H1 (cell line): ENCODE measurements at regions not wholly inside any gene's neighbourhood (a gene's known extent, or its start where the extent isn't known, plus 50 kb on each side); places are given as distances from the start of the nearest gene placed in this dataset.

Experiments used
- CTCF ChIA-PET: fragments of 300-600 bp; sonication (Branson Sonifier 250); formaldehyde crosslinking; loops from one replicate; lab custom pipeline; 2021; ENCODE audit not compliant: partially characterized antibody; lab: Charles Lee
- POLR2A ChIA-PET: fragments of 300-600 bp; sonication (Branson Sonifier 250); formaldehyde crosslinking; loops from one replicate; lab custom pipeline; 2021; ENCODE audit warnings: inconsistent platforms; ENCODE audit not compliant: partially characterized antibody; lab: Charles Lee
- DNase-seq, 2 experiments: peaks; one replicate each; pipeline versions ENCODE4 v3.0.0 to v3.0.0-alpha.2; 2010 to 2022; ENCODE audit warnings: low spot score in 2 of 2, low read depth in 1 of 2, mixed read lengths in 1 of 2
- FAIRE-seq: peaks from 2 replicates; lab custom pipeline; 2011; peaks lifted over from hg19 to GRCh38; lab: Jason Lieb, UNC
- H2AFZ ChIP-seq: 2 replicates; pipeline ENCODE4 v1.8.1; 2012; ENCODE audit warnings: low read length, inconsistent platforms
- H2AK5ac ChIP-seq: 2 replicates; pipeline ENCODE4 v1.6.1; 2013; ENCODE audit warnings: low read depth, low read length
- H2BK120ac ChIP-seq: replicated peaks from 2 replicates; pipeline ENCODE3; 2013; ENCODE audit warnings: low read depth, low read length, inconsistent platforms
- H2BK12ac ChIP-seq: 2 replicates; pipeline ENCODE4 v1.6.1; 2013; ENCODE audit warnings: low read depth, low read length
- H2BK15ac ChIP-seq: 2 replicates; pipeline ENCODE4 v1.6.1; 2013; ENCODE audit warnings: low read length
- H2BK20ac ChIP-seq: 2 replicates; pipeline ENCODE4 v1.6.1; 2013; ENCODE audit warnings: low read length
- H2BK5ac ChIP-seq: 2 replicates; pipeline ENCODE4 v1.6.1; 2013; ENCODE audit warnings: low read depth, low read length
- H3K14ac ChIP-seq: 2 replicates; pipeline ENCODE4 v1.6.1; 2013; ENCODE audit warnings: inconsistent platforms; ENCODE audit not compliant: insufficient read length
- H3K18ac ChIP-seq: 2 replicates; pipeline ENCODE4 v1.6.1; 2013; ENCODE audit warnings: low read length; ENCODE audit errors: extremely low read depth
- H3K23ac ChIP-seq: 2 replicates; pipeline ENCODE4 v1.6.1; 2013; ENCODE audit warnings: inconsistent platforms; ENCODE audit not compliant: insufficient read length
- H3K23me2 ChIP-seq: 2 replicates; pipeline ENCODE4 v1.6.1; 2013; ENCODE audit warnings: low read depth, low read length
- H3K27ac ChIP-seq: 2 replicates; pipeline ENCODE4 v1.6.1; 2011; ENCODE audit warnings: low read depth, low read length, inconsistent platforms
- H3K27me3 ChIP-seq, 4 experiments: replicated peaks in 1 of 4; 1 replicate in 1 of 4; 2 replicates in 3 of 4; pipeline versions ENCODE4 v1.6.1 to v1.8.1; 2011 to 2013; ENCODE audit warnings: low read length in 3 of 4, mild to moderate bottlenecking in 3 of 4, inconsistent platforms in 2 of 4, mixed read lengths in 2 of 4, moderate library complexity in 1 of 4; ENCODE audit not compliant: control insufficient read depth in 3 of 4, insufficient read depth in 3 of 4; ENCODE audit errors: extremely low read depth in 1 of 4
- H3K36me3 ChIP-seq, 4 experiments: 2 replicates each; pipeline versions ENCODE4 v1.6.1 to v1.8.1; 2011 to 2013; ENCODE audit warnings: mild to moderate bottlenecking in 4 of 4, low read length in 3 of 4, moderate library complexity in 2 of 4, control low read depth in 1 of 4, inconsistent platforms in 1 of 4; ENCODE audit not compliant: insufficient read depth in 4 of 4, control insufficient read depth in 2 of 4
- H3K4ac ChIP-seq: replicated peaks from 2 replicates; pipeline ENCODE3; 2013; ENCODE audit warnings: low read length, low read depth, mixed read lengths, inconsistent platforms; ENCODE audit not compliant: insufficient read length
- H3K4me1 ChIP-seq, 4 experiments: replicated peaks in 1 of 4; 1 replicate in 1 of 4; 2 replicates in 3 of 4; pipeline versions ENCODE4 v1.6.1 to v1.8.1; 2011 to 2013; ENCODE audit warnings: low read length in 3 of 4, inconsistent platforms in 2 of 4, mixed read lengths in 1 of 4; ENCODE audit not compliant: insufficient read depth in 4 of 4, control insufficient read depth in 3 of 4
- H3K4me2 ChIP-seq, 2 experiments: 2 replicates each; pipeline versions ENCODE4 v1.6.1 to v1.8.1; 2011 to 2013; ENCODE audit warnings: low read depth in 2 of 2, low read length in 2 of 2, control low read depth in 1 of 2, inconsistent platforms in 1 of 2, mild to moderate bottlenecking in 1 of 2; ENCODE audit not compliant: insufficient read depth in 1 of 2
- H3K4me3 ChIP-seq, 4 experiments: fragments of 200-600, 300-600 bp in 1 of 4; sonication (generic), shearing (Covaris generic), sonication (Bioruptor Twin) in 1 of 4; 2 replicates each; pipeline versions ENCODE4 v1.5.1 to v1.8.1; 2011 to 2016; ENCODE audit warnings: low read length in 4 of 4, low read depth in 3 of 4, control low read depth in 2 of 4, inconsistent platforms in 2 of 4, mild to moderate bottlenecking in 2 of 4, mixed read lengths in 1 of 4, moderate library complexity in 1 of 4; ENCODE audit not compliant: insufficient read depth in 2 of 4; ENCODE audit errors: extremely low read depth in 1 of 4
- H3K56ac ChIP-seq: replicated peaks from 2 replicates; pipeline ENCODE3; 2013; ENCODE audit warnings: low read depth, mild to moderate bottlenecking, mixed read lengths, low read length, inconsistent platforms; ENCODE audit not compliant: insufficient read length
- H3K79me1 ChIP-seq: 2 replicates; pipeline ENCODE4 v1.6.1; 2013; ENCODE audit warnings: low read depth, low read length, control low read depth
- H3K79me2 ChIP-seq, 2 experiments: 2 replicates each; pipeline versions ENCODE4 v1.6.1 to v1.8.1; 2012 to 2013; ENCODE audit warnings: low read length in 2 of 2, mild to moderate bottlenecking in 2 of 2, inconsistent platforms in 1 of 2; ENCODE audit not compliant: insufficient read depth in 2 of 2, control insufficient read depth in 1 of 2
- H3K9ac ChIP-seq, 4 experiments: replicated peaks in 1 of 4; 1 replicate in 1 of 4; 2 replicates in 3 of 4; pipeline versions ENCODE4 v1.6.1 to v1.8.1; 2011 to 2013; ENCODE audit warnings: low read depth in 3 of 4, low read length in 3 of 4, control low read depth in 2 of 4, mild to moderate bottlenecking in 2 of 4, moderate library complexity in 2 of 4, inconsistent platforms in 1 of 4; ENCODE audit errors: extremely low read depth in 1 of 4
- H3K9me3 ChIP-seq, 2 experiments: 2 replicates each; pipeline versions ENCODE4 v1.6.1 to v1.8.1; 2012 to 2013; ENCODE audit warnings: mild to moderate bottlenecking in 2 of 2, moderate library complexity in 2 of 2, control low read depth in 1 of 2, inconsistent platforms in 1 of 2, low read depth in 1 of 2, low read length in 1 of 2, mixed read lengths in 1 of 2; ENCODE audit not compliant: insufficient read depth in 2 of 2
- H4K20me1 ChIP-seq, 2 experiments: replicated peaks in 1 of 2; 2 replicates each; pipeline versions ENCODE3 to v1.8.1; 2011 to 2013; ENCODE audit warnings: inconsistent platforms in 2 of 2, low read length in 2 of 2, mild to moderate bottlenecking in 1 of 2; ENCODE audit not compliant: insufficient read depth in 2 of 2, control insufficient read depth in 1 of 2
- H4K5ac ChIP-seq: 2 replicates; pipeline ENCODE4 v1.6.1; 2013; ENCODE audit warnings: low read length, low read depth, mixed read lengths, inconsistent platforms; ENCODE audit not compliant: insufficient read length
- H4K8ac ChIP-seq: 2 replicates; pipeline ENCODE4 v1.8.0; 2013; ENCODE audit warnings: mild to moderate bottlenecking, moderate library complexity, low read length, inconsistent platforms; ENCODE audit not compliant: insufficient read depth; ENCODE audit errors: extremely low read depth
- H4K91ac ChIP-seq: replicated peaks from 2 replicates; pipeline ENCODE3; 2013; ENCODE audit warnings: low read length, mixed read lengths, inconsistent platforms; ENCODE audit not compliant: insufficient read length
- CEBPB ChIP-seq: IDR thresholded peaks from 2 replicates; pipeline ENCODE4 v1.6.1; 2012; ENCODE audit warnings: low read depth, low read length
- CTBP2 ChIP-seq: IDR thresholded peaks from 2 replicates; pipeline ENCODE4 v1.7.0; 2011; ENCODE audit warnings: borderline replicate concordance, mild to moderate bottlenecking, moderate library complexity, mixed read lengths, low read length; ENCODE audit not compliant: insufficient read depth, insufficient read length
- GABPA ChIP-seq: IDR thresholded peaks from 2 replicates; pipeline ENCODE4 v1.6.1; 2011; ENCODE audit warnings: mild to moderate bottlenecking, low read length, moderate library complexity, borderline replicate concordance; ENCODE audit not compliant: insufficient read depth
- JUN ChIP-seq: IDR thresholded peaks from 2 replicates; pipeline ENCODE4 v1.6.1; 2011; ENCODE audit warnings: low read depth, mild to moderate bottlenecking, improper control_type of control experiment, low read length
- KDM4A ChIP-seq: IDR thresholded peaks from one replicate; pipeline ENCODE4 v1.7.1; 2012; ENCODE audit warnings: low read depth, mild to moderate bottlenecking, moderate library complexity, low read length, inconsistent platforms; ENCODE audit not compliant: severe bottlenecking
- PHF8 ChIP-seq: fragments of 200-600 bp; sonication (generic); conservative IDR thresholded peaks from 2 replicates; pipeline ENCODE4 v1.7.1; 2012; ENCODE audit warnings: low read depth, mild to moderate bottlenecking, inconsistent platforms, low read length, moderate library complexity
- POU5F1 ChIP-seq: IDR thresholded peaks from 2 replicates; pipeline ENCODE4 v1.6.1; 2011; ENCODE audit warnings: low read depth, mild to moderate bottlenecking, low read length, moderate library complexity
- RBBP5 ChIP-seq: IDR thresholded peaks from 2 replicates; pipeline ENCODE4 v1.7.1; 2012; ENCODE audit warnings: low read depth, mild to moderate bottlenecking, inconsistent platforms, low read length, moderate library complexity, borderline replicate concordance
- RFX5 ChIP-seq: IDR thresholded peaks from 2 replicates; pipeline ENCODE4 v1.6.1; 2011; ENCODE audit warnings: low read depth, low read length, improper control_type of control experiment, borderline replicate concordance
- RXRA ChIP-seq: IDR thresholded peaks from 2 replicates; pipeline ENCODE4 v1.6.1; 2011; ENCODE audit warnings: low read depth, mild to moderate bottlenecking, low read length, moderate library complexity; ENCODE audit not compliant: insufficient read depth
- SIN3A ChIP-seq, 2 experiments: IDR thresholded peaks in 1 of 2; conservative IDR thresholded peaks in 1 of 2; 2 replicates each; pipeline ENCODE4 v1.6.1; 2011 to 2012; ENCODE audit warnings: low read length in 2 of 2, improper control_type of control experiment in 1 of 2, low read depth in 1 of 2, mild to moderate bottlenecking in 1 of 2
- SIRT6 ChIP-seq: IDR thresholded peaks from one replicate; pipeline ENCODE4 v1.7.1; 2012; ENCODE audit warnings: low read length, inconsistent platforms
- SUZ12 ChIP-seq: fragments of 200-600 bp; sonication (generic); IDR thresholded peaks from 2 replicates; pipeline ENCODE4 v1.6.1; 2012; ENCODE audit warnings: mild to moderate bottlenecking, inconsistent platforms, low read length, moderate library complexity, mixed read lengths
- TCF12 ChIP-seq: IDR thresholded peaks from 2 replicates; pipeline ENCODE4 v1.6.1; 2011; ENCODE audit warnings: low read depth, mild to moderate bottlenecking, low read length
- WGBS, 2 experiments: shearing (Covaris generic) in 1 of 2; methylation state at CpG; one replicate each; pipeline versions ENCODE4 v1.1.6 to v1.1.7; 2013 to 2015; ENCODE audit warnings: low lambda C conversion rate in 2 of 2, mixed read lengths in 2 of 2, inconsistent platforms in 1 of 2, low coverage in 1 of 2, missing lambda C conversion rate in 1 of 2; ENCODE audit not compliant: insufficient replicate concordance in 2 of 2, insufficient coverage in 1 of 2, insufficient read length in 1 of 2; ENCODE audit errors: extremely low coverage in 1 of 2, missing lambda C conversion rate in 1 of 2; 5-methylcytosine and 5-hydroxymethylcytosine counted together

- 94% methylated on average over 6 of the region's 6 CpGs; no CpG with 5 or more reads in 1 of the 2 experiments for WGBS, 2 experiments
- no peak overlapping the region for H2BK20ac ChIP-seq
These were observed 328.1 kb downstream of the BCL11B start for GRCh38 chr14:98943907-98944306.

More at GRCh38 chr14:98943907-98944306, 328.1 kb downstream of the BCL11B start:
- Histone ChIP-seq H2BK12ac (no peak overlapping the region), H4K5ac (no peak overlapping the region), H2AFZ (no peak overlapping the region), H3K79me1 (no peaks in the 10 kb centered on the region), H4K20me1 (no peaks in the 10 kb centered on the region), H4K8ac (no peak overlapping the region), H3K4ac (no peak overlapping the region), H3K23ac (no peak overlapping the region), H3K23me2 (no peaks in the 10 kb centered on the region), H3K79me2 (no peaks in the 10 kb centered on the region), H3K27ac (no peak overlapping the region), H3K4me3 (no peak overlapping the region), H3K27me3 (no peaks in the 10 kb centered on the region; a peak in 1 of 7 replicates), H3K18ac (no peak overlapping the region), H3K56ac (no peak overlapping the region), H3K9me3 (no peaks in the 10 kb centered on the region), H3K9ac (no peak overlapping the region), H2BK15ac (no peak overlapping the region), H2BK120ac (no peak overlapping the region), H2BK5ac (no peak overlapping the region), H4K91ac (no peak overlapping the region), H2AK5ac (no peak overlapping the region), H3K14ac (no peak overlapping the region), H3K36me3 (no peaks in the 10 kb centered on the region), H3K4me1 (peaks cover 0 to 3% (median 0%) of the 10 kb centered on the region in 4 experiments; a peak in 2 of 7 replicates), H3K4me2 (no peak overlapping the region)
- no peak for TF ChIP-seq PHF8
- TF ChIP-seq JUN: no peak
- no peak for TF ChIP-seq RXRA
- TF ChIP-seq TCF12: no peak
- no peak for TF ChIP-seq GABPA
- no peak for TF ChIP-seq SIN3A (conservative IDR thresholded peaks at IDR 0.05 in 1 of 2, IDR thresholded peaks at IDR 0.05 in 1 of 2; ENCODE audit: low read depth in 1 of 2, low read length in 2 of 2)
- no peak for TF ChIP-seq POU5F1
- no peak for TF ChIP-seq RFX5
- TF ChIP-seq CTBP2: no peak
- TF ChIP-seq RBBP5: no peak
- no peak for TF ChIP-seq KDM4A
- TF ChIP-seq SIRT6: no peak
- no peak for TF ChIP-seq SUZ12
- TF ChIP-seq CEBPB: no peak
- ChIA-PET POLR2A (no interaction called here), CTCF (no interaction called here)
- FAIRE-seq (no peak), DNase-seq (no peak)
